HG03175 (cell line): ENCODE measurements at regions not wholly inside any gene's neighbourhood (a gene's known extent, or its start where the extent isn't known, plus 50 kb on each side); places are given as distances from the start of the nearest gene placed in this dataset.

Experiments used
- ATAC-seq: cut with Tn5 transposase; IDR thresholded peaks from one replicate; pipeline ENCODE4 v1.9.1; 2021; ENCODE audit warnings: mild to moderate bottlenecking, moderate library complexity; ENCODE audit not compliant: unreplicated experiment

DNA sequence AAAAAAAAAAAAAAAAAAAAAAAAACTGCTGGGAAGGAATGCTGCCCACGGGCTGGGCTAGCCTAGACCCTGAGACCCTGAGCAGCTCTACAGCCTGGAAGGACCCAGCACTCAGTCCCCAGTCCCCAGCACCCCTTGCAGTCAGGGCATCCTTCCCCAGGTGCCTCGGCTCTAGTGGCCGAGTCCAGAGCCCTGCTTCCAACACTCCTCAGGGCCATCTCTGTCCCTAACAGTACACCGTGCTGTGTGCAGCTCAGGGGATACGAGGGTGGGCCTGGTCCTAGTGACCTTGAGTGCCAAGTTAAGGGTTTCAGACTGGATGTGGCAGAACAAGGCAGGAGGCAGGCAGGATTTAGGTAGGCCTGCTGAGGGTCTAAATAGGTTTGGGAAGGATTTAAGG is 50.2 kb upstream of the LRP8 start:
- no peak for ATAC-seq

GRCh38 chr1:53378932-53379661 is 51.2 kb upstream of the LRP8 start:
- no peak for ATAC-seq

DNA sequence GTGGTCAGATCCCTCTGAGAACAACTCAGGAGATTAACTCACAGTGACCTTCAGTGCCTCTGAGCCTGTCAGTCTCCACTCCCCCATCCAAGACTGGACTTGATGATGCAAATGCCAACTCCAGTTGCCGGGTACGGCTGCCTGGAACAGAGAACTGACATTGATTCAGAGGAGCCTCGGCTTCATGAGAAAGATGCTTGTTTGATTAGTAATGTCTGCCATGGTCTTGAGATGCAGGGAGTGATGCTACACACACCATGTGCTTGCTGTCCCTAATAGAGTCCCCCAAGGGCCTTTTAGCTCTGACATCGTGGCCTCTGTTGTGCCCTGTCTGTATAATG is 51.8 kb upstream of the LRP8 start:
- ATAC-seq: no peak

- ATAC-seq: no peak
Measured at GRCh38 chr1:53380296-53380695, 52.4 kb upstream of the LRP8 start.

DNA sequence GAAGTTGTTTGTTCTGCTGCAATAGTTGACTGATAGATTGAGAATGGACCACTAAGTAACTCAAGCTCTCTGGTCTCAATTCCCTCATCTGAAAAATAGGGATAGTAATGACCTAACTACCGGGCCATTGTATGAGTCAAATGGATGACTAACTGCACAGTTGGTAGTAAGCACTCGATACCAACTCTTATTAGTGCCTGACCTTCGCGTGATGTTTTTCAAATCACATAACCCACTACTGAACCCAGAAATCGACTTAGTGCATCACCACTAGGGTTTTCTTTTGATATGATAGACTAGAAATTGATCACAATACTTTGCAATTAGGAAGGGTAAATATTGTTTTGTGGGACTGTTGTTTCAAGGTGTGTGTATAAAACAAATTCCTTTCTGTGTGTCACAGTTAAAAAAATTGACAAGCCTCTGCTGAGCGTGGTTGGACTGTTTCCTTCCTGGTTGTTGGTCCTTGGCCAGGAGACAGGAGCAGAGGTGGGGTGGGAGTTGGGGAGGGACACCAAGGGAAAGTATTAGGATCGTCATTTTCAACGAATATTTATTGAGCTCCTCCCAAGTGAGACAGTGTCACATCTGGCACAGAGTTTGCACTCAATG is 54.0 kb upstream of the LRP8 start:
- no peak for ATAC-seq

DNA sequence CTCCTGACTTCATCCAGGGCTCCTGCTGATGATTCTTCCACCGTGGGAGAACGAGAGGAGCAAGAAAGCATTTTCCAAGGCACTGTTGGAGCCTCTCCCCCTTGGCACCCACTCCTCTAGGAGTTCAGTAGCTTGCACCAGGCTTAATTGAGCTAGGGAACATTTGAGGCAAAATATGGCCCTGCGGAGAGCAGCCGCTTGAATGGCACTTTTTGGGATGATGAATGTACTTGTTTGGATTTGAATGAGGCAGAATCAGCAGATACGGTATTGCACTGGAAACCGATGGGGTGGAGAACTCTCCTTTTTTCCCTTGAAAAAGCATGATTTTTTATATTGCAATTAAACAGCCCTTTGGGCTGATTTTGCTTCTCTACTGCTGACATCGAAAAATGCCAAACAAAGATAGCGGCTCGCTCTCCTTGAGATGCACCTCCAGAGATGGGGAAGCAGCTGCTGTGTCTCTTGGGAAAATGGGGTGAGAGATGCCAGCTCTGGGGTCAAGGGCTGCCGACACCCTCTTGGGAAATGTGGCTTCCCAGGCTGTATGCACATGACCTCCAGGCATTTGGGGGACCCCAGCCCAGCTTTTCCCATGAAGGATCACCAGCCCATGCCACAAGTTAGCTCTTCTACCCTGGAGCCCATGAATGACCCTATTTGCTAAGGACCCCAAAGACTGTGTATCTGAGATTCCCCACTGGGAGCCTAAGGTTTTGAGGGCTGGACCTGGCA is 55.4 kb upstream of the LRP8 start:
- ATAC-seq: no peak

DNA sequence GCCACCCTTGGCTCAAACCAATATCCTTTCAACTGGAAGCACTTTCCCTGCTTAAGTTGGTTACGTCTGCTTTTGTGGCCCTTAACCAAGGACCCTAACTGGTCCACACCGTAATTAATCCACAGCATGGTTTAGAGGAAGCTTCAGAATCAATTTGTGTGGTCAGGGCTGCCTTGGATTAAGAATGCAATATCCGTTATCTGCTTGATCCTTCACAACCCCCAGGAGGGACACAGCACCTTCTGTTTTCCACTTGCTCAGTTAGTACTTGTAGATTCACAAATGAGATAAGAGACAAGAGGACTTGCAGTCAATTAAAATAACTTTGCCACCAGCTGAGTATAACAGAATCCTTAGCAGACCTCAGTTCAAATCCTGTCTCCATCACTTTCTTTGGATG is 56.9 kb upstream of the LRP8 start:
- ATAC-seq: no peak

- no peak for ATAC-seq
Measured at GRCh38 chr1:53385276-53386225, 57.7 kb upstream of the LRP8 start.

DNA sequence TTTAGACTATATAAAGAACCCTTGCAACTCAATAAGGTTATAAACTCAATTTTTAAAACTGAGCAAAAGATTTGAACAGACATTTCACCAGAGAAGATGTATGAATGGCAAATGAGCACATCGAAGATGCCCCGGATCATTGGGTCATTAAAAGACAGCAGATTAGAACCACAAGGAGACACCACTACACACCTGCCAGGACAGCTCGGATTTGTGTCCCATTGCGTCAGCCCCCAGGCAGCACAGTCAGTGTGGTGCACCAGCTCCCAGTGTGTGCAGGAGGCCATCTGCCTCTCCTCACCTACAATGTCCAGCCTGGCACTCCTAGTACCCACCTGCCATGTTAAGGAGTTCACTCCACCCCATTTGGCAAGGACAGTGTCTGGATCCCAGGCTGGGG is 61.1 kb upstream of the LRP8 start:
- ATAC-seq: no peak

- no peak for ATAC-seq
Measured at GRCh38 chr1:53390261-53390660, 62.4 kb upstream of the LRP8 start.

DNA sequence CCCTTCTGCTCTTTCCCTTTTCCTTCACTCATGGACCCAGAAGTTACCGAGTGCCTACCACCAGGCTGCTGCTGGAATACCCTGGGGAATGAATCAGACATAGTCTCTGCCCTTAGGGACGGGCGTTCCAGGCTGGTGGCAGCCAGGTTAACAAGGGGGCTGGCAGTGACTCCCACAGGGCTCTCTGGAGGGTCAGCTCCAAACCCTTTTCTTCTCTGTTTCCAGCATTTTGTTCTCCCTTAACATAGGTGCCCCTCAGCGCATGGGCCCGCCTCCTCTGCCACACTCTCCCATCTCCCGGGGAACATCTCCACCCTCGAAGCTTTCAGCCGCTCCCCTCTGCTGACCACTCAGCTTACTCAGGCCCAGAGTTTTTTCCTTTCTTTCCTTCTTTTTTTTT is 62.9 kb upstream of the LRP8 start:
- no peak for ATAC-seq

GRCh38 chr1:53391296-53391695 is 63.4 kb upstream of the LRP8 start:
- no peak for ATAC-seq

DNA sequence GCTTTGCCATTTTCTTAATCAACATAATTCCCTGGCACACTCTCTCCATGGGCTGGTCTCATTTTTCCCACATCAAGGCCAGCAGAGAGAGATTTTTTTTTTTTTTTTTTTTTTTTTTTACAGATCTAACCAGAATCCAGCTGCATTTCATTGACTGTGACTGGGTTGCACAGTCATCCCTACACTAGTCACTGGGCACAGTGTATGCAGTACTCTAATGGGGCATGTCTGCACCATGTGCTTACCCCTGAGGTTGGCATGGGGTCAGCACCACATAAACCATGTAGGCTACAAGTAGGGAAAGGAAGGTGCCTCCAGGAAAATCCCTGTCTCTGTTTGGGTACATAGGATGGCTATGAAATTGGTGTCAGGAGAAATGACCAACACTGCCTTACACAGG is 64.1 kb upstream of the LRP8 start:
- ATAC-seq: no peak

DNA sequence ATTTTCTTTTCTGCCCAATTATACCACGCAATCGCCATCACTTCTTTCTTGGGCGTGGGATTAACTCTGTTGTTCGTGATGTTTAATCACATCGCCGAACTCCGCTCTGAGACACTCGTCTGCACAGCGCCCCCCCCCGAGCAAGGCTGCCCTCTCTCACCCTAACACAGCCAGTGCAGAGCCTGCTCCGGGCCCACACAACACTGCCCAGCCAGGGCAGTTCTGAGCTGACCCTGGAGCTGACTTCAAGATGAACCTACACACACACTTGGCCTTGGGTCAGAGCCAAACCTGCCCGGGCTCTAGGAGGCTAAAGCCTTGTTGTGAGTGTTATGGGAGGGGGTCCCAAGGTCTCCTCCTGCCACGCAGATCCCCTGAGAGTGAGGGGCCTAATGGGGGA is 64.6 kb upstream of the LRP8 start:
- ATAC-seq: no peak

- ATAC-seq: peak; percentile 57
Measured at GRCh38 chr1:53393325-53393792, 65.5 kb upstream of the LRP8 start.

- ATAC-seq: no peak
Measured at GRCh38 chr1:53394306-53394705, 64.9 kb upstream of the DMRTB1 start.

- no peak for ATAC-seq
Measured at GRCh38 chr1:53395671-53396215, 63.5 kb upstream of the DMRTB1 start.

DNA sequence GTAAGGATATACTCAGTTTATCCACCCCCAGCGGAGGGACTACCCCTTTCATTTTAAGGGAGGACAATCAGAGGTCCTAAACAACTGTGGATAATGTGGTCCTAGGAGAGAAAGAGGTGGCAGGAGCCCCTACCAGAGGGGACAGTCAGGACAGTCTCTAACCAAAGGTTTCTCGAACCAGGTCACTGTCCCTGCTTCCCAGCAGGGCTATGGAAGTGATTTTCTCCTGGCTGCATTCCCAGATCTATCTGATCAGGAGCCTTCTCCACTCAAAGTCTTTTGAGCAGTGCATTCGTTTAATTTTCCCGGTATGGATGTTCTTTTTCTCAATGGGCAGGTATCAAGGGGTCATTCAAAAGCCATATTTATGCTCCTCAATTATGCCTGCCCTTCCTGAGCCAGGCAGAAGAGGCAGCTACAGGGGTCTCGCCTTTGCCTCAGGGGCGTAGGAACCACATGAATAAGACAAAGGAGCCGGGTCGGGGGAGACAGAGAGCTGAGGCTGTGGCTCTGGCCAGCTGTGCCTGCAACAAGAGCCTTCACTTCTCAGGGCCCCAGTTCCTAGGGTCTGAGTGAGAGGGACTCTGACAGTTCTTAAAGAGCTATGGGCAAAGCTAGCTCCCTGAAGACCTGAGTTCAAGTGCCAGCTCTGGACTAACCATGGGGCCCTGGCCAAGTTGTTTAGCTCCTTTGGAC is 62.5 kb upstream of the DMRTB1 start:
- no peak for ATAC-seq

- no peak for ATAC-seq
Measured at GRCh38 chr1:53398091-53398490, 61.1 kb upstream of the DMRTB1 start.
